ENCODE measurements at regions not wholly inside any gene's neighbourhood (a gene's known extent, or its start where the extent isn't known, plus 50 kb on each side); places are given as distances from the start of the nearest gene placed in this dataset.
"Not testable (repeated sequence)": the region's sequence is repeated elsewhere in the genome, so short reads cannot be mapped to it uniquely, and the experiment has no call there.

GRCh38 chr2:39492716-39493115 lies 55.6 kb upstream of the MAP4K3 start:
- no peak for TF ChIP-seq CTCF (conservative IDR thresholded peaks at IDR 0.05)
- no peak for DNase-seq (ENCODE audit: extremely low spot score, unreplicated experiment)
- no peak overlapping the region for H3K4me3 Mint-ChIP-seq
- no peaks in the 10 kb centered on the region for H3K27me3 Mint-ChIP-seq
- H3K9me3 Mint-ChIP-seq: no peaks in the 10 kb centered on the region
- H3K27ac Mint-ChIP-seq: no peak overlapping the region
- H3K36me3 Mint-ChIP-seq: no peaks in the 10 kb centered on the region
- H3K4me1 Mint-ChIP-seq (ENCODE audit: unreplicated experiment): peaks cover 19% of the 10 kb centered on the region

- no peak for TF ChIP-seq CTCF (conservative IDR thresholded peaks at IDR 0.05)
- peaks cover 19% of the 10 kb centered on the region for H3K4me1 Mint-ChIP-seq (ENCODE audit: unreplicated experiment)
- no peak overlapping the region for H3K4me3 Mint-ChIP-seq
- no peaks in the 10 kb centered on the region for H3K27me3 Mint-ChIP-seq
- no peaks in the 10 kb centered on the region for H3K36me3 Mint-ChIP-seq
- H3K27ac Mint-ChIP-seq: no peak overlapping the region
- no peak for DNase-seq (ENCODE audit: extremely low spot score, unreplicated experiment)
- no peaks in the 10 kb centered on the region for H3K9me3 Mint-ChIP-seq
These were observed 57.7 kb upstream of the MAP4K3 start for GRCh38 chr2:39494784-39495251.

- H3K4me1 Mint-ChIP-seq (ENCODE audit: unreplicated experiment): peaks cover 12% of the 10 kb centered on the region
- DNase-seq (ENCODE audit: extremely low spot score, unreplicated experiment): no peak
- H3K9me3 Mint-ChIP-seq: no peaks in the 10 kb centered on the region
- no peak for TF ChIP-seq CTCF (conservative IDR thresholded peaks at IDR 0.05)
- no peaks in the 10 kb centered on the region for H3K36me3 Mint-ChIP-seq
- no peaks in the 10 kb centered on the region for H3K27me3 Mint-ChIP-seq
- no peak overlapping the region for H3K27ac Mint-ChIP-seq
- no peak overlapping the region for H3K4me3 Mint-ChIP-seq
These were observed 60.2 kb upstream of the MAP4K3 start for GRCh38 chr2:39497082-39497801.

- DNase-seq (ENCODE audit: extremely low spot score, unreplicated experiment); H3K9me3 Mint-ChIP-seq; H3K4me3 Mint-ChIP-seq; H3K27me3 Mint-ChIP-seq; H3K4me1 Mint-ChIP-seq (ENCODE audit: unreplicated experiment); H3K36me3 Mint-ChIP-seq; H3K27ac Mint-ChIP-seq: not testable (repeated sequence)
These were observed 61.1 kb upstream of the MAP4K3 start for GRCh38 chr2:39498176-39498575.

- TF ChIP-seq CTCF (conservative IDR thresholded peaks at IDR 0.05): no peak
- H3K4me1 Mint-ChIP-seq (ENCODE audit: unreplicated experiment): peaks cover 10% of the 10 kb centered on the region
- no peaks in the 10 kb centered on the region for H3K27me3 Mint-ChIP-seq
- no peak overlapping the region for H3K27ac Mint-ChIP-seq
- no peak for DNase-seq (ENCODE audit: extremely low spot score, unreplicated experiment)
- no peaks in the 10 kb centered on the region for H3K9me3 Mint-ChIP-seq
- H3K4me3 Mint-ChIP-seq: no peak overlapping the region
- no peaks in the 10 kb centered on the region for H3K36me3 Mint-ChIP-seq
These were observed 61.7 kb upstream of the MAP4K3 start for GRCh38 chr2:39498786-39499185.

- no peak for TF ChIP-seq CTCF (conservative IDR thresholded peaks at IDR 0.05)
- Mint-ChIP-seq H3K27ac (no peak overlapping the region), H3K4me3 (no peak overlapping the region), H3K9me3 (no peaks in the 10 kb centered on the region), H3K4me1 (ENCODE audit: unreplicated experiment) (peaks cover 13% of the 10 kb centered on the region), H3K27me3 (no peaks in the 10 kb centered on the region), H3K36me3 (no peaks in the 10 kb centered on the region)
- DNase-seq (ENCODE audit: extremely low spot score, unreplicated experiment): no peak
These were observed 62.3 kb upstream of the MAP4K3 start for GRCh38 chr2:39499336-39499735.
